Peyer's patch (tissue), 4 donors: ENCODE measurements at regions not wholly inside any gene's neighbourhood (a gene's known extent, or its start where the extent isn't known, plus 50 kb on each side); places are given as distances from the start of the nearest gene placed in this dataset.

Experiments used
- DNase-seq, 3 donors: peaks; one replicate each; pipeline ENCODE4 v3.0.0-alpha.2; 2017 to 2019
- H3K27ac ChIP-seq, 4 donors: fragments of 200-600 bp; sonication (generic); one replicate each; pipeline ENCODE4 v1.5.1; 2016 to 2019
- H3K27me3 ChIP-seq, 2 donors: fragments of 200-600 bp; sonication (generic); one replicate each; pipeline ENCODE4 v1.5.1; 2019
- H3K36me3 ChIP-seq, 3 donors: fragments of 200-600 bp; sonication (generic); one replicate each; pipeline ENCODE4 v1.5.1; 2016 to 2019
- H3K4me1 ChIP-seq, 4 donors: fragments of 200-600 bp; sonication (generic); one replicate each; pipeline ENCODE4 v1.5.1; 2016 to 2019
- H3K4me3 ChIP-seq, 4 donors: fragments of 200-600 bp; sonication (generic); 1 replicate in 3 of 4; 2 replicates in 1 of 4; pipeline ENCODE4 v1.5.1; 2016 to 2019; ENCODE audit warnings: mild to moderate bottlenecking in 1 of 4
- H3K9me3 ChIP-seq, 4 donors: fragments of 200-600 bp; sonication (generic); one replicate each; pipeline ENCODE4 v1.5.1; 2016 to 2019; ENCODE audit warnings: mild to moderate bottlenecking in 1 of 4
- CTCF ChIP-seq, 6 experiments: fragments of 450-650 bp in 4 of 6; fragments of 200-600 bp in 2 of 6; sonication (generic) in 1 of 6; IDR thresholded peaks; one replicate each; pipeline ENCODE4 v1.5.1; 2017 to 2019; ENCODE audit warnings: antibody characterized with exemption in 6 of 6, mild to moderate bottlenecking in 3 of 6, moderate library complexity in 1 of 6
- POLR2A ChIP-seq, 2 donors: fragments of 450-650 bp; IDR thresholded peaks; one replicate each; pipeline ENCODE4 v1.5.1; 2017; ENCODE audit warnings: antibody characterized with exemption in 2 of 2, mild to moderate bottlenecking in 2 of 2, moderate library complexity in 2 of 2

GRCh38 chr1:4219826-4220225 lies 319.8 kb upstream of the C1orf174 start:
- no peaks in the 10 kb centered on the region for H3K4me1 ChIP-seq
- H3K9me3 ChIP-seq: no peaks in the 10 kb centered on the region
- H3K36me3 ChIP-seq: no peaks in the 10 kb centered on the region
- H3K4me3 ChIP-seq: no peak overlapping the region
- H3K27ac ChIP-seq: no peak overlapping the region
- no peak for TF ChIP-seq POLR2A (IDR thresholded peaks at IDR 0.05)
- TF ChIP-seq CTCF (IDR thresholded peaks at IDR 0.05): no peak
- H3K27me3 ChIP-seq: no peaks in the 10 kb centered on the region
- no peak for DNase-seq

GRCh38 chr1:4220362-4220761 lies 320.3 kb upstream of the C1orf174 start:
- Histone ChIP-seq H3K4me3 (no peak overlapping the region), H3K27me3 (no peaks in the 10 kb centered on the region), H3K36me3 (no peaks in the 10 kb centered on the region), H3K4me1 (no peaks in the 10 kb centered on the region), H3K27ac (no peak overlapping the region), H3K9me3 (no peaks in the 10 kb centered on the region)
- TF ChIP-seq CTCF (IDR thresholded peaks at IDR 0.05) (no peak), POLR2A (IDR thresholded peaks at IDR 0.05) (no peak)
- no peak for DNase-seq

GRCh38 chr1:4221107-4221506 lies 321.0 kb upstream of the C1orf174 start:
- TF ChIP-seq POLR2A (IDR thresholded peaks at IDR 0.05): no peak
- no peak for DNase-seq
- H3K9me3 ChIP-seq: no peaks in the 10 kb centered on the region
- H3K27ac ChIP-seq: no peak overlapping the region
- no peaks in the 10 kb centered on the region for H3K27me3 ChIP-seq
- no peaks in the 10 kb centered on the region for H3K4me1 ChIP-seq
- H3K4me3 ChIP-seq: no peak overlapping the region
- no peaks in the 10 kb centered on the region for H3K36me3 ChIP-seq

- no peaks in the 10 kb centered on the region for H3K27me3 ChIP-seq
- no peak overlapping the region for H3K4me3 ChIP-seq
- H3K27ac ChIP-seq: no peak overlapping the region
- H3K36me3 ChIP-seq: no peaks in the 10 kb centered on the region
- H3K4me1 ChIP-seq: no peaks in the 10 kb centered on the region
- H3K9me3 ChIP-seq: no peaks in the 10 kb centered on the region
- no peak for DNase-seq
- TF ChIP-seq CTCF (IDR thresholded peaks at IDR 0.05): no peak
- TF ChIP-seq POLR2A (IDR thresholded peaks at IDR 0.05): no peak
These were observed 324.8 kb upstream of the C1orf174 start for GRCh38 chr1:4224684-4225467.

GRCh38 chr1:4227986-4228385 lies 327.9 kb upstream of the C1orf174 start:
- Histone ChIP-seq H3K4me3 (no peak overlapping the region), H3K4me1 (no peaks in the 10 kb centered on the region), H3K27ac (no peak overlapping the region), H3K36me3 (no peaks in the 10 kb centered on the region), H3K9me3 (no peaks in the 10 kb centered on the region), H3K27me3 (no peaks in the 10 kb centered on the region)
- no peak for DNase-seq
- TF ChIP-seq CTCF (IDR thresholded peaks at IDR 0.05) (no peak), POLR2A (IDR thresholded peaks at IDR 0.05) (no peak)

GRCh38 chr1:4253935-4254334 lies 353.9 kb upstream of the C1orf174 start:
- H3K4me1 ChIP-seq: no peaks in the 10 kb centered on the region
- no peak for DNase-seq
- H3K36me3 ChIP-seq: no peaks in the 10 kb centered on the region
- H3K4me3 ChIP-seq: no peak overlapping the region
- no peak overlapping the region for H3K27ac ChIP-seq
- H3K27me3 ChIP-seq: no peaks in the 10 kb centered on the region
- no peak for TF ChIP-seq POLR2A (IDR thresholded peaks at IDR 0.05)
- no peak for TF ChIP-seq CTCF (IDR thresholded peaks at IDR 0.05)
- peaks cover 0 to 9% (median 4%) of the 10 kb centered on the region in 4 donors for H3K9me3 ChIP-seq
